IMR-90 (cell line): ENCODE measurements at regions not wholly inside any gene's neighbourhood (a gene's known extent, or its start where the extent isn't known, plus 50 kb on each side); places are given as distances from the start of the nearest gene placed in this dataset.

Experiments used
- ATAC-seq: fragments of 200-7000 bp; cut with Tn5 transposase; 2 replicates; pipeline ENCODE4 v1.9.1; 2020; ENCODE audit warnings: low read depth, mild to moderate bottlenecking, moderate library complexity
- BruUV-seq: library from RNA; stranded (reverse); fragments of 400-500 nt; replicated peaks from 2 replicates; lab custom pipeline; 2021; lab: Mats Ljungman, UMichigan
- CTCF ChIA-PET: fragments of 300-600 bp; formaldehyde crosslinking; extraction: SDS; loops from one replicate; lab custom pipeline; 2021; ENCODE audit warnings: antibody characterized with exemption; lab: Yijun Ruan, JAX
- POLR2A ChIA-PET: fragments of 300-600 bp; sonication (Branson Sonifier 250); formaldehyde crosslinking; loops from one replicate; lab custom pipeline; 2022; ENCODE audit warnings: antibody characterized with exemption; ENCODE audit not compliant: unreplicated experiment; lab: Charles Lee
- DNase-seq: peaks from one replicate; pipeline ENCODE4 v3.0.0; 2013
- H2AFZ ChIP-seq: replicated peaks from 2 replicates; pipeline ENCODE3; 2013; ENCODE audit warnings: low read length, mild to moderate bottlenecking; ENCODE audit not compliant: poor library complexity
- H2AK5ac ChIP-seq: 2 replicates; pipeline ENCODE4 v1.6.1; 2013; ENCODE audit warnings: low read depth, low read length, inconsistent platforms
- H2AK9ac ChIP-seq: replicated peaks from 2 replicates; pipeline ENCODE3; 2013; ENCODE audit warnings: mild to moderate bottlenecking, low read depth, low read length, moderate library complexity; ENCODE audit not compliant: poor library complexity
- H2BK120ac ChIP-seq: 2 replicates; pipeline ENCODE4 v1.6.1; 2013; ENCODE audit warnings: low read depth, low read length, inconsistent platforms
- H2BK15ac ChIP-seq: 3 replicates; pipeline ENCODE4 v1.6.1; 2013; ENCODE audit warnings: low read depth, low read length, inconsistent platforms
- H2BK20ac ChIP-seq: 2 replicates; pipeline ENCODE4 v1.6.1; 2013; ENCODE audit warnings: low read depth, mild to moderate bottlenecking, inconsistent platforms, low read length, moderate library complexity
- H2BK5ac ChIP-seq: 2 replicates; pipeline ENCODE4 v1.6.1; 2013; ENCODE audit warnings: mild to moderate bottlenecking, low read depth, low read length, inconsistent platforms; ENCODE audit not compliant: poor library complexity, severe bottlenecking
- H3K14ac ChIP-seq: replicated peaks from 2 replicates; pipeline ENCODE4 v1.6.1; 2013; ENCODE audit warnings: low read depth, low read length, inconsistent platforms
- H3K18ac ChIP-seq: 2 replicates; pipeline ENCODE4 v1.6.1; 2013; ENCODE audit warnings: low read depth, low read length, control low read depth
- H3K23ac ChIP-seq: 2 replicates; pipeline ENCODE4 v1.6.1; 2013; ENCODE audit warnings: low read depth, low read length, inconsistent platforms
- H3K27ac ChIP-seq: 2 replicates; pipeline ENCODE4 v1.5.1; 2013; ENCODE audit warnings: mild to moderate bottlenecking, control low read depth, low read length; ENCODE audit not compliant: insufficient read depth
- H3K27me3 ChIP-seq: 2 replicates; pipeline ENCODE4 v1.6.1; 2013; ENCODE audit warnings: low read length; ENCODE audit not compliant: control insufficient read depth, insufficient read depth
- H3K36me3 ChIP-seq: 2 replicates; pipeline ENCODE4 v1.6.1; 2013; ENCODE audit warnings: low read length, mixed read lengths; ENCODE audit not compliant: control insufficient read depth, insufficient read depth
- H3K4ac ChIP-seq: 2 replicates; pipeline ENCODE4 v1.6.1; 2013; ENCODE audit warnings: low read depth, low read length, inconsistent platforms
- H3K4me1 ChIP-seq: 2 replicates; pipeline ENCODE4 v1.6.1; 2013; ENCODE audit warnings: low read length, mixed read lengths; ENCODE audit not compliant: control insufficient read depth, insufficient read depth
- H3K4me2 ChIP-seq: 2 replicates; pipeline ENCODE4 v1.6.1; 2013; ENCODE audit warnings: low read depth, mild to moderate bottlenecking, control low read depth, low read length, moderate library complexity
- H3K4me3 ChIP-seq: 2 replicates; pipeline ENCODE4 v1.5.1; 2013; ENCODE audit warnings: low read depth, mild to moderate bottlenecking, control low read depth, low read length, moderate library complexity; ENCODE audit not compliant: insufficient read depth
- H3K56ac ChIP-seq: 2 replicates; pipeline ENCODE4 v1.6.1; 2013; ENCODE audit warnings: low read length, inconsistent platforms; ENCODE audit not compliant: insufficient read depth; ENCODE audit errors: extremely low read depth
- H3K79me1 ChIP-seq, 2 experiments: 2 replicates each; pipeline ENCODE4 v1.6.1; 2013; ENCODE audit warnings: low read length in 2 of 2, inconsistent platforms in 1 of 2, low read depth in 1 of 2
- H3K9ac ChIP-seq: 2 replicates; pipeline ENCODE4 v1.6.1; 2013; ENCODE audit warnings: low read depth, low read length, control low read depth
- H3K9me1 ChIP-seq: 2 replicates; pipeline ENCODE4 v1.6.1; 2013; ENCODE audit warnings: low read length, inconsistent platforms; ENCODE audit not compliant: insufficient read depth
- H3K9me3 ChIP-seq: 2 replicates; pipeline ENCODE4 v1.6.1; 2013; ENCODE audit warnings: low read length; ENCODE audit not compliant: control insufficient read depth, insufficient read depth
- H4K20me1 ChIP-seq: 2 replicates; pipeline ENCODE4 v1.6.1; 2013; ENCODE audit warnings: low read length, inconsistent platforms; ENCODE audit not compliant: insufficient read depth
- H4K5ac ChIP-seq: 2 replicates; pipeline ENCODE4 v1.6.1; 2013; ENCODE audit warnings: mild to moderate bottlenecking, low read depth, low read length, control low read depth
- H4K8ac ChIP-seq, 2 experiments: 2 replicates each; pipeline ENCODE4 v1.6.1; 2013; ENCODE audit warnings: low read depth in 2 of 2, low read length in 2 of 2, control low read depth in 1 of 2, inconsistent platforms in 1 of 2
- H4K91ac ChIP-seq: 2 replicates; pipeline ENCODE4 v1.6.1; 2013; ENCODE audit warnings: low read depth, low read length, inconsistent platforms; ENCODE audit not compliant: insufficient read depth
- BHLHE40 ChIP-seq: fragments of 150-350 bp; IDR thresholded peaks from 2 replicates; pipeline ENCODE4 v1.6.1; 2016; ENCODE audit warnings: mild to moderate bottlenecking, low read depth, low read length
- CEBPB ChIP-seq: IDR thresholded peaks from 2 replicates; pipeline ENCODE4 v1.6.1; 2012; ENCODE audit warnings: low read depth, low read length, improper control_type of control experiment
- CHD1 ChIP-seq: IDR thresholded peaks from 2 replicates; pipeline ENCODE4 v1.6.1; 2012; ENCODE audit warnings: low read depth, low read length, improper control_type of control experiment
- MAFK ChIP-seq: IDR thresholded peaks from 2 replicates; pipeline ENCODE4 v1.6.1; 2012; ENCODE audit warnings: low read depth, low read length, improper control_type of control experiment
- MXI1 ChIP-seq: IDR thresholded peaks from 2 replicates; pipeline ENCODE4 v1.6.1; 2012; ENCODE audit warnings: low read depth, mild to moderate bottlenecking, low read length, moderate library complexity, borderline replicate concordance
- NFE2L2 ChIP-seq: fragments of 150-350 bp; IDR thresholded peaks from 2 replicates; pipeline ENCODE4 v1.6.1; 2016; ENCODE audit warnings: low read depth, mild to moderate bottlenecking, low read length
- RAD21 ChIP-seq: IDR thresholded peaks from 2 replicates; pipeline ENCODE4 v1.6.1; 2012; ENCODE audit warnings: low read length, improper control_type of control experiment
- RCOR1 ChIP-seq: IDR thresholded peaks from 2 replicates; pipeline ENCODE4 v1.6.1; 2012; ENCODE audit warnings: mild to moderate bottlenecking, low read length, improper control_type of control experiment; ENCODE audit not compliant: insufficient replicate concordance
- RFX5 ChIP-seq: IDR thresholded peaks from 2 replicates; pipeline ENCODE4 v1.8.0; 2012; ENCODE audit warnings: low read depth, mild to moderate bottlenecking, low read length, moderate library complexity
- SMC3 ChIP-seq: fragments of 150-350 bp; IDR thresholded peaks from 2 replicates; pipeline ENCODE4 v1.6.1; 2016; ENCODE audit warnings: low read depth, mild to moderate bottlenecking, antibody characterized with exemption, low read length, moderate library complexity
- WGBS, 2 experiments: methylation state at CpG; one replicate each; pipeline versions ENCODE4 v1.1.5 to v1.1.7; 2013; ENCODE audit warnings: missing lambda C conversion rate in 2 of 2; ENCODE audit not compliant: insufficient read length in 1 of 2; ENCODE audit errors: extremely low coverage in 2 of 2; 5-methylcytosine and 5-hydroxymethylcytosine counted together
- dilution Hi-C: fragments of 300-500 bp; cut with HindIII; formaldehyde crosslinking; loops from one replicate; pipeline ENCODE4 v1.14.3; 2018; ENCODE audit warnings: low sequenced_read_pairs; ENCODE audit not compliant: unreplicated experiment
- in situ Hi-C: fragments of 300-500 bp; cut with MboI; formaldehyde crosslinking; loops from 3 replicates; pipeline ENCODE4 v1.14.3; 2019; ENCODE audit warnings: low sequenced_read_pairs, inconsistent platforms, mixed read lengths
- intact Hi-C: fragments of 100-400 bp; cut with micrococcal nuclease; formaldehyde crosslinking; loops from 2 replicates; pipeline ENCODE4 v1.10.0; 2022
- TF ChIP-seq, protein P1 (sequence below): fragments of 150-350 bp; IDR thresholded peaks from 2 replicates; pipeline ENCODE4 v1.6.1; 2017; ENCODE audit warnings: mild to moderate bottlenecking, antibody characterized with exemption, low read length, low read depth
- TF ChIP-seq, protein P2 (sequence below): conservative IDR thresholded peaks from 2 replicates; pipeline ENCODE4 v1.5.1; 2012; ENCODE audit warnings: mild to moderate bottlenecking, low read depth, low read length, improper control_type of control experiment

DNA sequence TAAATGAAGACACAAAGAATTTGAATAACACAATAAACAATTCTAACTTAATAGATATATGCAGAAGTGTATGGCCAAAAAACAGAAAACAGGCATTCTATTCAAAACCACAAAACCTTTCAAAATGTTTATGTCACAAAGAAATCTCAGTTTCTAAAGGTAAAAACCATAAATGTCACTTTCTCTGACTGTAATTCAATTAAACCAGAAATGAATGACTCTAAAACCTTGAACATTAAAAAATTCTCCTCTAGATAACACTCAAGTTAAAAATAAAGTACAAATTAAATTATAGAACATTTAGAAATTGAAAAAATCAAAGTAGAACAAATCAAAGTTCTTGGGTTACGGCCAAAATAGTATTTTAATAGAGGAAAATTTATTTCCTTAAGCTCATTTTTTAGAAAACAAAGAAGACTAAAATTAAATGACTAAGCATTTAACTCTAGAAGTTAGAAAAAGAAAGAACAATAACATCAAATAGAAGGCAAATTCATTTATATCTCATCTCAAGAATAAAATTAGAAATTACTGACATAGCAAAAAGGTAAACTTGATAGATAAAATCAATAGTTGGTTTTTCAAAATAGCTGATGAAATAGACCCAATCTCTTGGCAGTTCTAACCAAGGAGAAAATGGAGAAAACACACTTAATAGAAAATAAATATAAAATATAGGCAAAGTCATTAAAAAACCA lies 198.8 kb downstream of the TEX36 start:
- BruUV-seq = no TSS peak
- dilution Hi-C loops = no loop called here
- H3K27ac ChIP-seq = no peak overlapping the region

More for the DNA sequence above, 198.8 kb downstream of the TEX36 start:
- no peaks in the 10 kb centered on the region for H4K20me1 ChIP-seq
- POLR2A ChIA-PET = no interaction called here
- CTCF ChIA-PET = no interaction called here
- DNase-seq = no peak
- no peak overlapping the region for H2BK120ac ChIP-seq
- H3K4me1 ChIP-seq = no peaks in the 10 kb centered on the region
- H2BK5ac ChIP-seq = no peak overlapping the region
- H2AFZ ChIP-seq = no peak overlapping the region
- no peak overlapping the region for H2AK5ac ChIP-seq
- H2AK9ac ChIP-seq = no peak overlapping the region
- H4K91ac ChIP-seq = no peak overlapping the region
- no peak overlapping the region for H3K4ac ChIP-seq
- no peak for ATAC-seq
- in situ Hi-C loops = no loop called here
- WGBS, 2 experiments = no CpG with 5 or more reads among the region's 1 CpG
- H4K8ac ChIP-seq = no peak overlapping the region
- no peak overlapping the region for H3K18ac ChIP-seq
- no peak overlapping the region for H3K23ac ChIP-seq
- H3K9me3 ChIP-seq = no peaks in the 10 kb centered on the region
- H4K5ac ChIP-seq = no peak overlapping the region
- no peaks in the 10 kb centered on the region for H3K9me1 ChIP-seq
- H3K4me2 ChIP-seq = no peak overlapping the region
- intact Hi-C loops = no loop called here
- no peak for TF ChIP-seq BHLHE40
- TF ChIP-seq RAD21 = no peak
- TF ChIP-seq MAFK = no peak
- no peak for TF ChIP-seq MXI1
- no peak for TF ChIP-seq RFX5
- TF ChIP-seq, protein P1, sequence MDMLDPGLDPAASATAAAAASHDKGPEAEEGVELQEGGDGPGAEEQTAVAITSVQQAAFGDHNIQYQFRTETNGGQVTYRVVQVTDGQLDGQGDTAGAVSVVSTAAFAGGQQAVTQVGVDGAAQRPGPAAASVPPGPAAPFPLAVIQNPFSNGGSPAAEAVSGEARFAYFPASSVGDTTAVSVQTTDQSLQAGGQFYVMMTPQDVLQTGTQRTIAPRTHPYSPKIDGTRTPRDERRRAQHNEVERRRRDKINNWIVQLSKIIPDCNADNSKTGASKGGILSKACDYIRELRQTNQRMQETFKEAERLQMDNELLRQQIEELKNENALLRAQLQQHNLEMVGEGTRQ = no peak
- TF ChIP-seq CHD1 = no peak
- no peak for TF ChIP-seq CEBPB
- no peak for TF ChIP-seq NFE2L2
- TF ChIP-seq SMC3 = no peak
- no peak for TF ChIP-seq RCOR1
- TF ChIP-seq, protein P2, sequence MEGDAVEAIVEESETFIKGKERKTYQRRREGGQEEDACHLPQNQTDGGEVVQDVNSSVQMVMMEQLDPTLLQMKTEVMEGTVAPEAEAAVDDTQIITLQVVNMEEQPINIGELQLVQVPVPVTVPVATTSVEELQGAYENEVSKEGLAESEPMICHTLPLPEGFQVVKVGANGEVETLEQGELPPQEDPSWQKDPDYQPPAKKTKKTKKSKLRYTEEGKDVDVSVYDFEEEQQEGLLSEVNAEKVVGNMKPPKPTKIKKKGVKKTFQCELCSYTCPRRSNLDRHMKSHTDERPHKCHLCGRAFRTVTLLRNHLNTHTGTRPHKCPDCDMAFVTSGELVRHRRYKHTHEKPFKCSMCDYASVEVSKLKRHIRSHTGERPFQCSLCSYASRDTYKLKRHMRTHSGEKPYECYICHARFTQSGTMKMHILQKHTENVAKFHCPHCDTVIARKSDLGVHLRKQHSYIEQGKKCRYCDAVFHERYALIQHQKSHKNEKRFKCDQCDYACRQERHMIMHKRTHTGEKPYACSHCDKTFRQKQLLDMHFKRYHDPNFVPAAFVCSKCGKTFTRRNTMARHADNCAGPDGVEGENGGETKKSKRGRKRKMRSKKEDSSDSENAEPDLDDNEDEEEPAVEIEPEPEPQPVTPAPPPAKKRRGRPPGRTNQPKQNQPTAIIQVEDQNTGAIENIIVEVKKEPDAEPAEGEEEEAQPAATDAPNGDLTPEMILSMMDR = no peak
- H3K79me1 ChIP-seq = no peaks in the 10 kb centered on the region
- no peak overlapping the region for H3K56ac ChIP-seq
- H3K36me3 ChIP-seq = no peaks in the 10 kb centered on the region
- no peak overlapping the region for H2BK20ac ChIP-seq
- no peak overlapping the region for H3K14ac ChIP-seq
- no peaks in the 10 kb centered on the region for H3K27me3 ChIP-seq
- H3K9ac ChIP-seq = no peak overlapping the region
- H3K4me3 ChIP-seq = no peak overlapping the region
- H2BK15ac ChIP-seq = no peak overlapping the region
